ENCODE measurements at regions not wholly inside any gene's neighbourhood (a gene's known extent, or its start where the extent isn't known, plus 50 kb on each side); places are given as distances from the start of the nearest gene placed in this dataset.

DNA sequence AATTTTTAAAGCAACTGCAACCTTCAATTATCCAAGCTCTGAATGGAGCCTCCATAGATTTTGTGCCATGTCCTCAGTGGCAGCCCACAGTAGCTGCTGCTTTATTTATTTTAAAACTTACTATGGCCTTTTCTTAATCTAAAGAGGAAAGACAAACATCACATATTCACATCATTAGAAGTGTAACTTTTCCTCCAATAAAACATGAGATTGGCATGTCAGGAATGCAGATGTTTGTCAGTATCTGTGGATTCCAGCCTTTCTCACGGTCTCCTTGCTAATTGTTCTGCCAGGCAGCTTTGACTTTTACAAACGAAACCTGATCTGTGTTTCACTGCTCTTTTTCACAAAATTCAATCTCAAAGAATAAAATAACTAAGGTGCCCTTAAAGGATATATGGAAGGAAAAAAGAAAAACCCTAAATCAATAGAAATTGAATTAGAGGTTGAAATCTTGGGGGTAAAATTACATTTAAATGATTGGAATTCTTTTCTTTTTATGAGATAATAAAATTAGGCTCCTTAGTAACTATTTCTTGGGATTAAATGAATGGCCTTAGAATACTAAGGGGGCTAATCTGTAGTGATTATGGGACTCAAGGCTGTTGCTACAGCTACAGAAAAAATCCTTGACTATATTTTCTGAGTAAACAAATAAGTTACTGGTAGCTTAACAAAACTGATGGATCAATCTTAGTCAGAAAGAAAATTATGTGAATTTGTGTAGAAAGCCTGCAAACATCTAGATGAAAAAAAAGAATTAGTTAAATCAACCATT is 151.3 kb downstream of the RTL9 start:
- Histone ChIP-seq H3K79me2 (ENCODE audit: insufficient read depth) (no peaks in the 10 kb centered on the region), H3F3A (replicated peaks; ENCODE audit: insufficient read depth) (no peaks in the 10 kb centered on the region), H3K9ac (no peak overlapping the region), H3K4me3 (ENCODE audit: low read depth in 2 of 2, low read length in 1 of 2) (no peak overlapping the region), H3K27me3 (ENCODE audit: insufficient read depth) (no peaks in the 10 kb centered on the region; the same call in 1 of the 2 replicates), H3K4me2 (no peak overlapping the region), H3K4me1 (ENCODE audit: control insufficient read depth in 1 of 2, insufficient read depth in 2 of 2, low read depth in 1 of 2, low read length in 1 of 2) (no peaks in the 10 kb centered on the region), H4K20me1 (ENCODE audit: insufficient read depth) (no peaks in the 10 kb centered on the region), H3K9me3 (no peaks in the 10 kb centered on the region), H3K36me3 (replicated peaks in 1 of 2; ENCODE audit: control insufficient read depth in 1 of 2, insufficient read depth in 2 of 2, low read length in 1 of 2) (no peaks in the 10 kb centered on the region), H2AFZ (ENCODE audit: low read depth) (no peak overlapping the region), H3K9me2 (no peaks in the 10 kb centered on the region), H3K27ac (ENCODE audit: low read depth in 2 of 2, low read length in 1 of 2) (no peak overlapping the region)
- 11% methylated on average over 2 of the region's 2 CpGs for WGBS (ENCODE audit: low lambda C conversion rate)
- ChIA-PET CTCF (no interaction called here), POLR2A (no interaction called here)
- TF ChIP-seq, protein P1, sequence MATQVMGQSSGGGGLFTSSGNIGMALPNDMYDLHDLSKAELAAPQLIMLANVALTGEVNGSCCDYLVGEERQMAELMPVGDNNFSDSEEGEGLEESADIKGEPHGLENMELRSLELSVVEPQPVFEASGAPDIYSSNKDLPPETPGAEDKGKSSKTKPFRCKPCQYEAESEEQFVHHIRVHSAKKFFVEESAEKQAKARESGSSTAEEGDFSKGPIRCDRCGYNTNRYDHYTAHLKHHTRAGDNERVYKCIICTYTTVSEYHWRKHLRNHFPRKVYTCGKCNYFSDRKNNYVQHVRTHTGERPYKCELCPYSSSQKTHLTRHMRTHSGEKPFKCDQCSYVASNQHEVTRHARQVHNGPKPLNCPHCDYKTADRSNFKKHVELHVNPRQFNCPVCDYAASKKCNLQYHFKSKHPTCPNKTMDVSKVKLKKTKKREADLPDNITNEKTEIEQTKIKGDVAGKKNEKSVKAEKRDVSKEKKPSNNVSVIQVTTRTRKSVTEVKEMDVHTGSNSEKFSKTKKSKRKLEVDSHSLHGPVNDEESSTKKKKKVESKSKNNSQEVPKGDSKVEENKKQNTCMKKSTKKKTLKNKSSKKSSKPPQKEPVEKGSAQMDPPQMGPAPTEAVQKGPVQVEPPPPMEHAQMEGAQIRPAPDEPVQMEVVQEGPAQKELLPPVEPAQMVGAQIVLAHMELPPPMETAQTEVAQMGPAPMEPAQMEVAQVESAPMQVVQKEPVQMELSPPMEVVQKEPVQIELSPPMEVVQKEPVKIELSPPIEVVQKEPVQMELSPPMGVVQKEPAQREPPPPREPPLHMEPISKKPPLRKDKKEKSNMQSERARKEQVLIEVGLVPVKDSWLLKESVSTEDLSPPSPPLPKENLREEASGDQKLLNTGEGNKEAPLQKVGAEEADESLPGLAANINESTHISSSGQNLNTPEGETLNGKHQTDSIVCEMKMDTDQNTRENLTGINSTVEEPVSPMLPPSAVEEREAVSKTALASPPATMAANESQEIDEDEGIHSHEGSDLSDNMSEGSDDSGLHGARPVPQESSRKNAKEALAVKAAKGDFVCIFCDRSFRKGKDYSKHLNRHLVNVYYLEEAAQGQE (IDR thresholded peaks at IDR 0.05; ENCODE audit: low read depth, low read length): no peak
- DNase-seq: no peak

DNA sequence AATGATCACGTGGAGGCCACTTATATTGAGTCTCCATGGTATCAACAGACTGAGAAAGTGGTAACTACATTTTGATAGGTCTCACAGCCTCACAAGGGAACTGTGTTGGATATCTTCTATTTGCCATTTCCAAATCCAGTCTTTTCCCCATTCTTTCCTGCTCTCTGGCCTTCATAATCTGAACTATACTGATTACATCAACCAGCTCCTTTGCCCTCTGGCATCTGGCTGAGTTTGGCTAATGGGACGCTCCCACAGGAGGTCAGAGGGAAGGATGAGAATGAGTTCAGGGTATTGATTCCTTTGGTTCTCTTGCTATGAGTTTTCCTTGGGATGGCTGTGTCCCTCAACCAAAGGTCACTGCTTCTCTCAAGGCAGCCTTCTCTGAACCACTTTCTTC is 152.6 kb downstream of the RTL9 start:
- Histone ChIP-seq H3K27ac (ENCODE audit: low read depth in 2 of 2, low read length in 1 of 2) (no peak overlapping the region), H3K9me2 (no peaks in the 10 kb centered on the region), H3F3A (replicated peaks; ENCODE audit: insufficient read depth) (no peaks in the 10 kb centered on the region), H3K79me2 (ENCODE audit: insufficient read depth) (no peaks in the 10 kb centered on the region), H3K9me3 (no peaks in the 10 kb centered on the region), H3K9ac (no peak overlapping the region), H4K20me1 (ENCODE audit: insufficient read depth) (no peaks in the 10 kb centered on the region), H3K36me3 (replicated peaks in 1 of 2; ENCODE audit: control insufficient read depth in 1 of 2, insufficient read depth in 2 of 2, low read length in 1 of 2) (no peaks in the 10 kb centered on the region), H3K27me3 (ENCODE audit: insufficient read depth) (no peaks in the 10 kb centered on the region), H2AFZ (ENCODE audit: low read depth) (no peak overlapping the region), H3K4me1 (ENCODE audit: control insufficient read depth in 1 of 2, insufficient read depth in 2 of 2, low read depth in 1 of 2, low read length in 1 of 2) (no peaks in the 10 kb centered on the region), H3K4me2 (no peak overlapping the region), H3K4me3 (ENCODE audit: low read depth in 2 of 2, low read length in 1 of 2) (no peak overlapping the region)
- POLR2A ChIA-PET: no interaction called here
- CTCF ChIA-PET: no interaction called here
- WGBS (ENCODE audit: low lambda C conversion rate): 17% methylated on average over 2 of the region's 2 CpGs
- no peak for DNase-seq
- TF ChIP-seq, protein P2, sequence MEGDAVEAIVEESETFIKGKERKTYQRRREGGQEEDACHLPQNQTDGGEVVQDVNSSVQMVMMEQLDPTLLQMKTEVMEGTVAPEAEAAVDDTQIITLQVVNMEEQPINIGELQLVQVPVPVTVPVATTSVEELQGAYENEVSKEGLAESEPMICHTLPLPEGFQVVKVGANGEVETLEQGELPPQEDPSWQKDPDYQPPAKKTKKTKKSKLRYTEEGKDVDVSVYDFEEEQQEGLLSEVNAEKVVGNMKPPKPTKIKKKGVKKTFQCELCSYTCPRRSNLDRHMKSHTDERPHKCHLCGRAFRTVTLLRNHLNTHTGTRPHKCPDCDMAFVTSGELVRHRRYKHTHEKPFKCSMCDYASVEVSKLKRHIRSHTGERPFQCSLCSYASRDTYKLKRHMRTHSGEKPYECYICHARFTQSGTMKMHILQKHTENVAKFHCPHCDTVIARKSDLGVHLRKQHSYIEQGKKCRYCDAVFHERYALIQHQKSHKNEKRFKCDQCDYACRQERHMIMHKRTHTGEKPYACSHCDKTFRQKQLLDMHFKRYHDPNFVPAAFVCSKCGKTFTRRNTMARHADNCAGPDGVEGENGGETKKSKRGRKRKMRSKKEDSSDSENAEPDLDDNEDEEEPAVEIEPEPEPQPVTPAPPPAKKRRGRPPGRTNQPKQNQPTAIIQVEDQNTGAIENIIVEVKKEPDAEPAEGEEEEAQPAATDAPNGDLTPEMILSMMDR (IDR thresholded peaks at IDR 0.05): no peak
- TF ChIP-seq NRF1 (IDR thresholded peaks at IDR 0.05; ENCODE audit: low read depth, low read length) (no peak), FOSL2 (IDR thresholded peaks at IDR 0.05; ENCODE audit: borderline replicate concordance, low read depth) (no peak), RAD21 (IDR thresholded peaks at IDR 0.05; ENCODE audit: low read length) (no peak), CHD2 (IDR thresholded peaks at IDR 0.05; ENCODE audit: low read length, partially characterized antibody) (no peak), MEF2A (IDR thresholded peaks at IDR 0.05; ENCODE audit: borderline replicate concordance, low read depth) (no peak), YY1 (IDR thresholded peaks at IDR 0.05; ENCODE audit: low read depth) (no peak), TEAD4 (IDR thresholded peaks at IDR 0.05; ENCODE audit: borderline replicate concordance, insufficient read depth) (no peak), FOXM1 (IDR thresholded peaks at IDR 0.05; ENCODE audit: low read depth) (no peak), TCF12 (IDR thresholded peaks at IDR 0.05) (no peak), SIN3A (IDR thresholded peaks at IDR 0.05; ENCODE audit: borderline replicate concordance, low read depth, low read length) (no peak), GATA2 (CRISPR knock-in tag; IDR thresholded peaks at IDR 0.05) (no peak), GABPA (IDR thresholded peaks at IDR 0.05; ENCODE audit: low read depth) (no peak), JUND (IDR thresholded peaks at IDR 0.05) (no peak), POLR2AphosphoS5 (IDR thresholded peaks at IDR 0.05; ENCODE audit: low read depth, low read length) (no peak), MXI1 (IDR thresholded peaks at IDR 0.05; ENCODE audit: low read depth, low read length) (no peak)
- TF ChIP-seq, protein P3, sequence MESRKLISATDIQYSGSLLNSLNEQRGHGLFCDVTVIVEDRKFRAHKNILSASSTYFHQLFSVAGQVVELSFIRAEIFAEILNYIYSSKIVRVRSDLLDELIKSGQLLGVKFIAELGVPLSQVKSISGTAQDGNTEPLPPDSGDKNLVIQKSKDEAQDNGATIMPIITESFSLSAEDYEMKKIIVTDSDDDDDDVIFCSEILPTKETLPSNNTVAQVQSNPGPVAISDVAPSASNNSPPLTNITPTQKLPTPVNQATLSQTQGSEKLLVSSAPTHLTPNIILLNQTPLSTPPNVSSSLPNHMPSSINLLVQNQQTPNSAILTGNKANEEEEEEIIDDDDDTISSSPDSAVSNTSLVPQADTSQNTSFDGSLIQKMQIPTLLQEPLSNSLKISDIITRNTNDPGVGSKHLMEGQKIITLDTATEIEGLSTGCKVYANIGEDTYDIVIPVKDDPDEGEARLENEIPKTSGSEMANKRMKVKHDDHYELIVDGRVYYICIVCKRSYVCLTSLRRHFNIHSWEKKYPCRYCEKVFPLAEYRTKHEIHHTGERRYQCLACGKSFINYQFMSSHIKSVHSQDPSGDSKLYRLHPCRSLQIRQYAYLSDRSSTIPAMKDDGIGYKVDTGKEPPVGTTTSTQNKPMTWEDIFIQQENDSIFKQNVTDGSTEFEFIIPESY (IDR thresholded peaks at IDR 0.05; ENCODE audit: borderline replicate concordance, low read depth): no peak
- TF ChIP-seq, protein P4, sequence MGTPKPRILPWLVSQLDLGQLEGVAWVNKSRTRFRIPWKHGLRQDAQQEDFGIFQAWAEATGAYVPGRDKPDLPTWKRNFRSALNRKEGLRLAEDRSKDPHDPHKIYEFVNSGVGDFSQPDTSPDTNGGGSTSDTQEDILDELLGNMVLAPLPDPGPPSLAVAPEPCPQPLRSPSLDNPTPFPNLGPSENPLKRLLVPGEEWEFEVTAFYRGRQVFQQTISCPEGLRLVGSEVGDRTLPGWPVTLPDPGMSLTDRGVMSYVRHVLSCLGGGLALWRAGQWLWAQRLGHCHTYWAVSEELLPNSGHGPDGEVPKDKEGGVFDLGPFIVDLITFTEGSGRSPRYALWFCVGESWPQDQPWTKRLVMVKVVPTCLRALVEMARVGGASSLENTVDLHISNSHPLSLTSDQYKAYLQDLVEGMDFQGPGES (IDR thresholded peaks at IDR 0.05; ENCODE audit: low read depth, low read length): no peak
